NB4 (cell line): ENCODE measurements at regions not wholly inside any gene's neighbourhood (a gene's known extent, or its start where the extent isn't known, plus 50 kb on each side); places are given as distances from the start of the nearest gene placed in this dataset.

Source experiments
- DNase-seq: peaks from one replicate; pipeline ENCODE4 v3.0.0; 2010; ENCODE audit warnings: low read depth
- H3K4me3 ChIP-seq: one replicate; pipeline ENCODE4 v1.5.1; 2011; ENCODE audit warnings: mild to moderate bottlenecking, low read depth, low read length, moderate library complexity
- CTCF ChIP-seq: IDR thresholded peaks from one replicate; pipeline ENCODE4 v1.5.1; 2012; ENCODE audit warnings: low read depth, low read length
- MAX ChIP-seq: IDR thresholded peaks from 2 replicates; pipeline ENCODE4 v1.6.1; 2011; ENCODE audit warnings: low read depth, low read length
- MYC ChIP-seq: IDR thresholded peaks from 2 replicates; pipeline ENCODE4 v1.6.1; 2011; ENCODE audit warnings: low read depth, low read length
- POLR2A ChIP-seq: IDR thresholded peaks from 2 replicates; pipeline ENCODE4 v1.6.1; 2011; ENCODE audit warnings: mild to moderate bottlenecking; ENCODE audit not compliant: insufficient read length; ENCODE audit errors: extremely low read depth

- no peak for TF ChIP-seq MYC
- no peak for TF ChIP-seq MAX
- no peak for TF ChIP-seq CTCF
- no peak for TF ChIP-seq POLR2A
- DNase-seq, result no peak
Measured at GRCh38 chr4:89521826-89522225, 214.2 kb upstream of the GPRIN3 start.

GRCh38 chr4:89519771-89520320, 212.2 kb upstream of the GPRIN3 start:
- H3K4me3 ChIP-seq, result no peak overlapping the region
- DNase-seq, result no peak
- TF ChIP-seq MAX, result no peak
- TF ChIP-seq MYC, result no peak

More at GRCh38 chr4:89521826-89522225, 214.2 kb upstream of the GPRIN3 start:
- no peak overlapping the region for H3K4me3 ChIP-seq

- TF ChIP-seq MAX (no peak), POLR2A (no peak), MYC (no peak), CTCF (no peak)
- no peak overlapping the region for H3K4me3 ChIP-seq
- no peak for DNase-seq
Measured at GRCh38 chr4:89518259-89518658, 210.7 kb upstream of the GPRIN3 start.

GRCh38 chr4:89514811-89515210, 207.2 kb upstream of the GPRIN3 start:
- TF ChIP-seq CTCF, result no peak
- TF ChIP-seq POLR2A, result no peak
- no peak overlapping the region for H3K4me3 ChIP-seq
- DNase-seq, result no peak

- no peak overlapping the region for H3K4me3 ChIP-seq
- TF ChIP-seq MAX (no peak), MYC (no peak), POLR2A (no peak), CTCF (no peak)
- no peak for DNase-seq
Measured at GRCh38 chr4:89511776-89512175, 204.2 kb upstream of the GPRIN3 start.

- TF ChIP-seq POLR2A (no peak), MYC (no peak), CTCF (no peak), MAX (no peak)
- no peak for DNase-seq
- no peak overlapping the region for H3K4me3 ChIP-seq
Measured at GRCh38 chr4:89509708-89510281, 202.2 kb upstream of the GPRIN3 start.
